ENCODE measurements at regions not wholly inside any gene's neighbourhood (a gene's known extent, or its start where the extent isn't known, plus 50 kb on each side); places are given as distances from the start of the nearest gene placed in this dataset.

DNA sequence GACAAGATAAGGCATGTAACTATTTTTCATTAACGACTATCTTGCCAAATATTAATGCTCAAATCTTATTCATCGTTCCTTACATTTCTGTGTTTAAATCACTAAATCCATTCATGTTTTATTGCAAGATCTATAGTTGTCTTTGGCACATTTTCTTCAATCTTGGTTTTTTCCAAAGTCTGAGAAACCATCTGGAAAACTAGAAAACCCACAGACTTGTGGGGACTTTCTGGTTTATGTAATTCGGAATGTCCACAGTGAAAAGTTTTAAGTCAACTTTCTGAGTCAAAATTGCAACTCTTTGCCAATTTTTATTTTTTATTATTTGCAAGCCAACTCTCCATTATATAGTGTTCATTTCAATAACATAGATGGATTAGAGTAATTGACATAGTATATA is 520.8 kb upstream of the ADAMTS5 start:
- H3K36me3 Mint-ChIP-seq (ENCODE audit: low read depth) = no peaks in the 10 kb centered on the region
- no peaks in the 10 kb centered on the region for H3K27me3 Mint-ChIP-seq (ENCODE audit: low read depth)
- TF ChIP-seq, protein P1, sequence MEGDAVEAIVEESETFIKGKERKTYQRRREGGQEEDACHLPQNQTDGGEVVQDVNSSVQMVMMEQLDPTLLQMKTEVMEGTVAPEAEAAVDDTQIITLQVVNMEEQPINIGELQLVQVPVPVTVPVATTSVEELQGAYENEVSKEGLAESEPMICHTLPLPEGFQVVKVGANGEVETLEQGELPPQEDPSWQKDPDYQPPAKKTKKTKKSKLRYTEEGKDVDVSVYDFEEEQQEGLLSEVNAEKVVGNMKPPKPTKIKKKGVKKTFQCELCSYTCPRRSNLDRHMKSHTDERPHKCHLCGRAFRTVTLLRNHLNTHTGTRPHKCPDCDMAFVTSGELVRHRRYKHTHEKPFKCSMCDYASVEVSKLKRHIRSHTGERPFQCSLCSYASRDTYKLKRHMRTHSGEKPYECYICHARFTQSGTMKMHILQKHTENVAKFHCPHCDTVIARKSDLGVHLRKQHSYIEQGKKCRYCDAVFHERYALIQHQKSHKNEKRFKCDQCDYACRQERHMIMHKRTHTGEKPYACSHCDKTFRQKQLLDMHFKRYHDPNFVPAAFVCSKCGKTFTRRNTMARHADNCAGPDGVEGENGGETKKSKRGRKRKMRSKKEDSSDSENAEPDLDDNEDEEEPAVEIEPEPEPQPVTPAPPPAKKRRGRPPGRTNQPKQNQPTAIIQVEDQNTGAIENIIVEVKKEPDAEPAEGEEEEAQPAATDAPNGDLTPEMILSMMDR (conservative IDR thresholded peaks at IDR 0.05) = no peak
- no peaks in the 10 kb centered on the region for H3K4me1 Mint-ChIP-seq
- H3K27ac Mint-ChIP-seq (ENCODE audit: unreplicated experiment) = no peak overlapping the region
- peaks cover 5% of the 10 kb centered on the region for H3K9me3 Mint-ChIP-seq
- H3K4me3 Mint-ChIP-seq = no peak overlapping the region
- no peak for DNase-seq (ENCODE audit: low read depth, low spot score)

DNA sequence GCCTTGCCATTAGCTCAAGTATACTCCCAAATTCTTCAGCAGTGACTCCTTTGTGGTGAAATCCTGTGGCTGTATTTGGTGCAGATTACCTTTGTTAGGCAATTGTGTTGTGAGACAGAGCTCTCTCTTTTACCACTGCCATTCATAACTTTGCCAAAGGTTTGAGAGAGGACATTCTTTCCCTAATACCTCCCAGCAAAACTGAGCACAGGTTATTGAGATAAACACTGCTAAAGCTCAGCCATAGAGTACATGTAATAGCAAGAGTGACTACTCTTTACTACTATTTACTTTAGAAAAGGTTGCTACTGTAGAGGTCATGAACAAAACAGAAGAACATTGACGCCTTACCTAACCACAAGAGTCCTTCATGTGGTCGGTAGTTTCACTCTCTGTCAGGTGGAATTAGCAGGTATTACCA is 514.0 kb upstream of the ADAMTS5 start:
- H3K36me3 Mint-ChIP-seq (ENCODE audit: low read depth) = no peaks in the 10 kb centered on the region
- DNase-seq (ENCODE audit: low read depth, low spot score) = no peak
- TF ChIP-seq, protein P1 (conservative IDR thresholded peaks at IDR 0.05) = no peak
- peaks cover 2% of the 10 kb centered on the region for H3K4me1 Mint-ChIP-seq
- H3K4me3 Mint-ChIP-seq = no peak overlapping the region
- H3K9me3 Mint-ChIP-seq = peaks cover 7% of the 10 kb centered on the region
- no peak overlapping the region for H3K27ac Mint-ChIP-seq (ENCODE audit: unreplicated experiment)
- no peaks in the 10 kb centered on the region for H3K27me3 Mint-ChIP-seq (ENCODE audit: low read depth)

DNA sequence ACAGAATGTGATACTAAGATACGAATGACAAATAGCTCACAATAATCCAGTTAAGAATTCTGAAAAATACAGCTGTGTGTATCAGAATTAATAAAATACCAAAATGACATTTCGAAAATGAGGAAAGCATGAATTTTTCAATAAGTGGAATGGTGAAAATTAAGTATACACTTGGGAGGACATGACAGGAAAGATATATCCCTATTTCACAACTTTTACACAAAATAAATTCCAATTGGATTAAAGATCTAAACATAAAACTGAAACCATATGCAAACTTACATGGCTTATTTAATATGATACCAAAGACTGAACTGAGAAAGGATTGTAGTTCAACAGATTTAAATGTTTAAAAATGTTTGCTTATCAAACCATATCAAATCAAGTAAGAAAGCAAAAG is 510.4 kb upstream of the ADAMTS5 start:
- DNase-seq (ENCODE audit: low read depth, low spot score) = no peak
- no peaks in the 10 kb centered on the region for H3K27me3 Mint-ChIP-seq (ENCODE audit: low read depth)
- H3K36me3 Mint-ChIP-seq (ENCODE audit: low read depth) = no peaks in the 10 kb centered on the region
- TF ChIP-seq, protein P1 (conservative IDR thresholded peaks at IDR 0.05) = no peak
- H3K4me3 Mint-ChIP-seq = no peak overlapping the region
- H3K4me1 Mint-ChIP-seq = peaks cover 11% of the 10 kb centered on the region
- peaks cover 6% of the 10 kb centered on the region for H3K9me3 Mint-ChIP-seq
- H3K27ac Mint-ChIP-seq (ENCODE audit: unreplicated experiment) = no peak overlapping the region

DNA sequence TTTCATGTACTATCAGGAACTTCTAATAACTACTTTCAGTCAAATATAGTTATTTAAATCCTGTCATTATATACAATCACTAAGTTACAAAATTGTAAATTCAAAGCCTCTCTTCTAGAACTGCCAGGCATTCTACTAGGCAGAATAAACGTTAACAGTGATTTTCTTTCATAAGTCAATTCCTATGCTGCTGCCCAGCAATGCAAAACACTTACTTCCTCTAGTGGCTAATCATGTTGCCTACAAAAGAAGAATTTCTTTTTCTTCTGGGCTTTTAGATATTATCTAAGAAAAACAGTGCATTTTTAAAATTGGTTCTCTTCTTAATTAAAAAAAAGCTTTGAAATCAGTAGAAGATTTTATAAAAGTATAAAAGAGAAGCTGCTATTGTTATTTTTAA is 509.8 kb upstream of the ADAMTS5 start:
- TF ChIP-seq, protein P1 (conservative IDR thresholded peaks at IDR 0.05) = peak; percentile 41
- Mint-ChIP-seq H3K4me3 (no peak overlapping the region), H3K27ac (ENCODE audit: unreplicated experiment) (no peak overlapping the region), H3K36me3 (ENCODE audit: low read depth) (no peaks in the 10 kb centered on the region), H3K9me3 (peaks cover 4% of the 10 kb centered on the region), H3K27me3 (ENCODE audit: low read depth) (no peaks in the 10 kb centered on the region), H3K4me1 (peaks cover 11% of the 10 kb centered on the region)
- no peak for DNase-seq (ENCODE audit: low read depth, low spot score)

DNA sequence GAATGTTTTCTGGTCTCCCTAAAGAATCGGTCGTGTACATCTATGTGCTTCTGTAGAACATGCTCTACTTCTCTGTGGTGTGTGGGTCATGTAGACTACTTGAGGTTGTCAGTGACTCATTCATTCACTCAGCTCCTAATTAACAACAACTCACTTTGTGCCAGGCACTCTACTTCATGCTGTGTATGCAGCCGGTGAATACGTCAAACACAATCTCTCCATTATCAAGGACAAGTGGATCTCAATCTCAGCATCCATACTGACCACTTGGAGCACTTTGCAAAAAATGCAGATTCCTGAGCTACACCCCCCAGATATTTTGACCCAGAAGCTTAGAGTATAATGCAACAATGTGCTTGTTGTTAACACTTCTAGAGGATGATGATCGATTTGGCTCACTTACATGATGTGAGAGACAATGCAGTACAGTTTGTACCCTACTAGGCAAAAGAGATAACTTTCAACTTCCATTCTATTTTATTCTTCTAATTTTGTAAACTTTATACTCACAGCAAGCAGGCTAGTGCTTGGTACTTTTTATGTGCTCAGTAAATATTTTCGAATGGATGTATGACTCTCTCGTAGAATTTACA is 508.6 kb upstream of the ADAMTS5 start:
- Mint-ChIP-seq H3K27me3 (ENCODE audit: low read depth) (no peaks in the 10 kb centered on the region), H3K9me3 (peaks cover 7% of the 10 kb centered on the region), H3K4me3 (no peak overlapping the region), H3K36me3 (ENCODE audit: low read depth) (no peaks in the 10 kb centered on the region), H3K4me1 (peaks cover 11% of the 10 kb centered on the region), H3K27ac (ENCODE audit: unreplicated experiment) (no peak overlapping the region)
- TF ChIP-seq, protein P1 (conservative IDR thresholded peaks at IDR 0.05) = no peak
- no peak for DNase-seq (ENCODE audit: low read depth, low spot score)

Data from neural crest cell (in vitro differentiated cells).